Gastroesophageal sphincter (tissue), 4 donors: ENCODE measurements at regions not wholly inside any gene's neighbourhood (a gene's known extent, or its start where the extent isn't known, plus 50 kb on each side); places are given as distances from the start of the nearest gene placed in this dataset.

Experiments
- ATAC-seq: fragments of 150-250 bp; one replicate; pipeline ENCODE4 v1.9.1; 2016; ENCODE audit warnings: mild to moderate bottlenecking, moderate library complexity
- H3K27ac ChIP-seq, 4 donors: fragments of 200-600 bp; sonication (generic) in 3 of 4; 1 replicate in 3 of 4; 2 replicates in 1 of 4; pipeline ENCODE4 v1.5.1; 2016 to 2019
- H3K27me3 ChIP-seq: fragments of 200-600 bp; sonication (generic); one replicate; pipeline ENCODE4 v1.5.1; 2019
- H3K36me3 ChIP-seq, 2 donors: fragments of 200-600 bp; sonication (generic); one replicate each; pipeline ENCODE4 v1.5.1; 2019; ENCODE audit warnings: control low read depth in 1 of 2
- H3K4me1 ChIP-seq, 3 donors: fragments of 200-600 bp; sonication (generic); 1 replicate in 2 of 3; 2 replicates in 1 of 3; pipeline ENCODE4 v1.5.1; 2016 to 2019; ENCODE audit warnings: control low read depth in 2 of 3
- H3K4me3 ChIP-seq, 2 donors: fragments of 200-600 bp; sonication (generic); one replicate each; pipeline ENCODE4 v1.5.1; 2019; ENCODE audit warnings: mild to moderate bottlenecking in 1 of 2, moderate library complexity in 1 of 2
- H3K9me3 ChIP-seq, 3 donors: fragments of 200-600 bp; sonication (generic); one replicate each; pipeline ENCODE4 v1.5.1; 2017 to 2019; ENCODE audit warnings: control low read depth in 2 of 3
- CTCF ChIP-seq, 4 experiments: fragments of 200-600 bp in 2 of 4; fragments of 450-650 bp in 2 of 4; sonication (generic) in 1 of 4; IDR thresholded peaks; one replicate each; pipeline ENCODE4 v1.5.1; 2017 to 2019; ENCODE audit warnings: antibody characterized with exemption in 4 of 4, mild to moderate bottlenecking in 2 of 4, moderate library complexity in 2 of 4
- EP300 ChIP-seq: sonication (generic); formaldehyde crosslinking; IDR thresholded peaks from one replicate; pipeline ENCODE4 v1.6.1; 2017; ENCODE audit warnings: antibody characterized with exemption, mild to moderate bottlenecking
- POLR2A ChIP-seq, 2 donors: fragments of 450-650 bp; IDR thresholded peaks; one replicate each; pipeline ENCODE4 v1.6.1; 2017; ENCODE audit warnings: antibody characterized with exemption in 2 of 2, mild to moderate bottlenecking in 2 of 2, moderate library complexity in 1 of 2
- POLR2AphosphoS5 ChIP-seq: sonication (generic); formaldehyde crosslinking; IDR thresholded peaks from one replicate; pipeline ENCODE4 v1.6.1; 2017; ENCODE audit warnings: antibody characterized with exemption
- WGBS, 2 donors: methylation state at CpG; one replicate each; pipeline ENCODE4 v1.1.5; 2018; ENCODE audit warnings: low coverage in 1 of 2; 5-methylcytosine and 5-hydroxymethylcytosine counted together

GRCh38 chr6:147137986-147138385, 66.2 kb upstream of the STXBP5 start:
- Histone ChIP-seq H3K4me3 (no peak overlapping the region), H3K36me3 (no peaks in the 10 kb centered on the region), H3K9me3 (no peaks in the 10 kb centered on the region), H3K27ac (no peak overlapping the region), H3K4me1 (no peaks in the 10 kb centered on the region), H3K27me3 (no peaks in the 10 kb centered on the region)
- TF ChIP-seq CTCF (IDR thresholded peaks at IDR 0.05) (no peak), POLR2A (IDR thresholded peaks at IDR 0.05) (no peak), EP300 (no peak), POLR2AphosphoS5 (no peak)
- 84 to 90% methylated on average over 1 to 4 of the region's 4 CpGs for WGBS, 2 donors
- ATAC-seq, result no peak

- Histone ChIP-seq H3K36me3 (no peaks in the 10 kb centered on the region), H3K4me1 (no peaks in the 10 kb centered on the region), H3K9me3 (no peaks in the 10 kb centered on the region), H3K27ac (no peak overlapping the region), H3K4me3 (no peak overlapping the region), H3K27me3 (no peaks in the 10 kb centered on the region)
- 68 to 78% methylated on average over 1 to 3 of the region's 3 CpGs for WGBS, 2 donors
- no peak for ATAC-seq
- TF ChIP-seq POLR2A (IDR thresholded peaks at IDR 0.05) (no peak), EP300 (no peak), CTCF (IDR thresholded peaks at IDR 0.05) (no peak), POLR2AphosphoS5 (no peak)
Measured at GRCh38 chr6:147138835-147139234, 65.4 kb upstream of the STXBP5 start.

DNA sequence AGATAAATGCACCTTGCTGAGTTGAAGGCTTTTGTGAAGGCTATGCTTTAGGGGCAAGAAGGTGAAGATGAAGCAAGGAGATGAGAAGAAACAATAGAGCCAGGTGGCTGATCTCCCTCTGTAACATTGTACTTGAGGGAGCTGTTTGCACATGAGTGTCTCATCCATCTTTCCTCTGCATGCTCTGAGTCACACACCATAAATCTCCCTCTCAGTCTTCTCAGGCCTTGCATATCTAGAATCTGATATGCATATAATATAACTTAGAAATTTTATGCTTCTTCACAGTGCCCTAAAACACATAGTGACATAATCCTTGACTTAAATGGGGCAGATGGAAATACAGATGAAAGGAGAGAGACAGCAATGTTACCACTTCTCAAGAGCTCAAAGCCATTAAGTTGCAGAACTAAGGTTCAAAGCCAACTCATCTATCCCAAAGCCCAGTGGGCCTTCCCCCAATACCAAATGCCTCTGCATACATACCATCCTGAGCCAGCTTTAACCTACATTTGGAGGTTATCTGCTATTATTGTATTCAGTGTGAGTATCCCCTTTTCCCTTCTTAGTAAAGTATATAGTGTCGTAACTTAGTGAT, 62.4 kb upstream of the STXBP5 start:
- ATAC-seq, result no peak
- no peaks in the 10 kb centered on the region for H3K4me1 ChIP-seq
- no peak overlapping the region for H3K27ac ChIP-seq
- TF ChIP-seq EP300 (no peak), POLR2AphosphoS5 (no peak), POLR2A (IDR thresholded peaks at IDR 0.05) (no peak), CTCF (IDR thresholded peaks at IDR 0.05) (no peak)
- no peaks in the 10 kb centered on the region for H3K36me3 ChIP-seq
- WGBS, 2 donors, result 73 to 100% methylated on average over 1 of the region's 1 CpG
- H3K27me3 ChIP-seq, result no peaks in the 10 kb centered on the region
- H3K4me3 ChIP-seq, result no peak overlapping the region
- H3K9me3 ChIP-seq, result no peaks in the 10 kb centered on the region

- Histone ChIP-seq H3K27me3 (no peaks in the 10 kb centered on the region), H3K9me3 (no peaks in the 10 kb centered on the region), H3K4me1 (no peaks in the 10 kb centered on the region), H3K27ac (no peak overlapping the region), H3K36me3 (no peaks in the 10 kb centered on the region), H3K4me3 (no peak overlapping the region)
- TF ChIP-seq CTCF (IDR thresholded peaks at IDR 0.05) (no peak), POLR2A (IDR thresholded peaks at IDR 0.05) (no peak), EP300 (no peak), POLR2AphosphoS5 (no peak)
- 72 to 73% methylated on average over 3 of the region's 3 CpGs for WGBS, 2 donors
- ATAC-seq, result no peak
Measured at GRCh38 chr6:147142684-147143245, 61.5 kb upstream of the STXBP5 start.

DNA sequence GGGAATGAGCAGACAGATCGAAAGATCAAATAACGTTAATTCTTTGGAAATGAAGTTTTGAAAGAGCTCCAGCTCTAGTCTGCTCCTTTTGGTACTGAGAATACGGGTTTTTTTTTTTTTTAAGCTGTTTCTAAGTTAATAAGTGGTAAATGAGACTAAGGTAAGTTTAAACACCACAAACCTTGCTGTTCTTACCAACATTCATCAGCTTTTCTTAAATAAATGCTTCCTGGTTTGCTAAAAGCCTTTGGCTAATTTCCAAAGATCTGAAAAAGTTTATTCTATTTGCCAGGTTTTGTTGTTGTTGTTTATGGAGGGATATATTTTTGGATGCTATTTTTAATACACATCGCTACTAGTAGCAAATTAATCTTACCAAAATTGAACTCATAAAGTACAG, 55.1 kb upstream of the STXBP5 start:
- TF ChIP-seq CTCF (IDR thresholded peaks at IDR 0.05) (no peak), POLR2AphosphoS5 (no peak), EP300 (no peak), POLR2A (IDR thresholded peaks at IDR 0.05) (no peak)
- Histone ChIP-seq H3K4me1 (no peaks in the 10 kb centered on the region), H3K27me3 (no peaks in the 10 kb centered on the region), H3K36me3 (no peaks in the 10 kb centered on the region), H3K27ac (no peak overlapping the region), H3K9me3 (no peaks in the 10 kb centered on the region), H3K4me3 (no peak overlapping the region)
- ATAC-seq, result no peak
- 88 to 90% methylated on average over 4 of the region's 4 CpGs for WGBS, 2 donors
